ENCODE measurements at regions not wholly inside any gene's neighbourhood (a gene's known extent, or its start where the extent isn't known, plus 50 kb on each side); places are given as distances from the start of the nearest gene placed in this dataset.
A peak's percentile ranks its signal among the peaks of the same experiment; 100 is the strongest.

- Histone ChIP-seq H3K27me3 (ENCODE audit: insufficient read depth, low read length) (no peaks in the 10 kb centered on the region), H3K27ac (ENCODE audit: low read depth, low read length) (peak overlapping the region; percentile 55), H3K79me2 (ENCODE audit: insufficient read depth, low read length) (no peaks in the 10 kb centered on the region), H3K4me1 (ENCODE audit: insufficient read depth, low read length) (peaks cover 37% of the 10 kb centered on the region), H3K9me3 (ENCODE audit: low read depth, low read length) (no peaks in the 10 kb centered on the region), H4K20me1 (ENCODE audit: insufficient read depth, low read length) (no peaks in the 10 kb centered on the region), H3K36me3 (ENCODE audit: insufficient read depth, low read length) (no peaks in the 10 kb centered on the region), H3K4me3 (ENCODE audit: insufficient read depth, low read length) (no peak overlapping the region), H2AFZ (ENCODE audit: low read length) (peak overlapping the region; percentile 67), H3K4me2 (ENCODE audit: insufficient read depth, low read length) (no peak overlapping the region)
- DNase-seq (ENCODE audit: insufficient read length, low spot score, missing footprints) = no peak
- no peak for TF ChIP-seq CTCF (IDR thresholded peaks at IDR 0.05; ENCODE audit: extremely low read depth, low read depth, low read length)
Measured at GRCh38 chr2:12502759-12503158, 214.0 kb upstream of the TRIB2 start.

DNA sequence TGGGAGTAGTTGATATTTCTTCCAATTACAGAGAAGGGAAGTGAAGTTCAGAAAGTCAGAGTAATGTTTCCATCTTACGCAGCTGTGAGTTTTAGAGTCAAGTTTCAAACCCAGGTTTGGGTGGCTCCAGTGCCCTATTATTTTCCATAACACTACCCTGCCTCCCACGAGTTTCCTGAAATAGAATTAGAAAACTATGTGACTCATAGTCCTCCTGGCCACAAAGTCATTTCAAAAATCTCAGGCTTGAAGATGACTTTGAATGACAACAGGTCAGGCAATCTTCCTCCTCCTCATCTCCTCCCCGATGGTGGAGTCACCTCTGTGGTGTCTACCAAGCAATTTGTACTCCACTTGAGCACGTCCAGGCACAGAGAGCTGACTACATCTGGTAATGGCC is 212.3 kb upstream of the TRIB2 start:
- no peak for TF ChIP-seq CTCF (IDR thresholded peaks at IDR 0.05; ENCODE audit: extremely low read depth, low read depth, low read length)
- Histone ChIP-seq H3K79me2 (ENCODE audit: insufficient read depth, low read length) (no peaks in the 10 kb centered on the region), H3K27me3 (ENCODE audit: insufficient read depth, low read length) (no peaks in the 10 kb centered on the region), H3K4me1 (ENCODE audit: insufficient read depth, low read length) (peaks cover 27% of the 10 kb centered on the region), H3K36me3 (ENCODE audit: insufficient read depth, low read length) (no peaks in the 10 kb centered on the region), H4K20me1 (ENCODE audit: insufficient read depth, low read length) (no peaks in the 10 kb centered on the region), H3K4me2 (ENCODE audit: insufficient read depth, low read length) (peak overlapping the region; percentile 19), H3K4me3 (ENCODE audit: insufficient read depth, low read length) (no peak overlapping the region), H2AFZ (ENCODE audit: low read length) (no peak overlapping the region), H3K27ac (ENCODE audit: low read depth, low read length) (no peak overlapping the region), H3K9me3 (ENCODE audit: low read depth, low read length) (no peaks in the 10 kb centered on the region)
- no peak for DNase-seq (ENCODE audit: insufficient read length, low spot score, missing footprints)

DNA sequence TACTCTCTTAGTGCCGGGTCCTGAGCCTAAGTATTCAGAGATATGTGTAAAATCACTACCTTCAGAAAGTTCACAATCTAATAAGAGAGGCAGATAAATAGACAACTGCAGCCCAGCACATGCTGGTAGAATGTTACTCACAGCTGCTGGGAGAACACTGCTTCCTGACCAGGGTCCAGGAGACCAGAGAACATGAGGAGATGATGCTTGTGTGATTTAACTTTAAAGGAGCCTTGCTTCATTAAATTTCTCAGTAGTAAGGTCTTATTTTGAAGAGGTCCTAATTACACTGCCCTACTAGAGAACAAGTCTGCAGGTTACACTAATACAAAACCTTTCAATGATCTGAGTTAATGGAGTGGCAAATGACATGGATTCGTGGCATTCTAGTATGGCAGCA is 209.9 kb upstream of the TRIB2 start:
- no peak overlapping the region for H3K4me2 ChIP-seq (ENCODE audit: insufficient read depth, low read length)
- H2AFZ ChIP-seq (ENCODE audit: low read length) = no peak overlapping the region
- H3K27me3 ChIP-seq (ENCODE audit: insufficient read depth, low read length) = no peaks in the 10 kb centered on the region
- no peak for DNase-seq (ENCODE audit: insufficient read length, low spot score, missing footprints)
- H3K36me3 ChIP-seq (ENCODE audit: insufficient read depth, low read length) = no peaks in the 10 kb centered on the region
- H3K4me3 ChIP-seq (ENCODE audit: insufficient read depth, low read length) = no peak overlapping the region
- no peaks in the 10 kb centered on the region for H3K9me3 ChIP-seq (ENCODE audit: low read depth, low read length)
- H3K4me1 ChIP-seq (ENCODE audit: insufficient read depth, low read length) = peaks cover 27% of the 10 kb centered on the region
- H3K27ac ChIP-seq (ENCODE audit: low read depth, low read length) = no peak overlapping the region
- H3K79me2 ChIP-seq (ENCODE audit: insufficient read depth, low read length) = no peaks in the 10 kb centered on the region
- H4K20me1 ChIP-seq (ENCODE audit: insufficient read depth, low read length) = no peaks in the 10 kb centered on the region
- no peak for TF ChIP-seq CTCF (IDR thresholded peaks at IDR 0.05; ENCODE audit: extremely low read depth, low read depth, low read length)

- H3K4me1 ChIP-seq (ENCODE audit: insufficient read depth, low read length) = peaks cover 27% of the 10 kb centered on the region
Measured at GRCh38 chr2:12507295-12507694, 209.4 kb upstream of the TRIB2 start.

More at GRCh38 chr2:12507295-12507694, 209.4 kb upstream of the TRIB2 start:
- Histone ChIP-seq H3K27ac (ENCODE audit: low read depth, low read length) (no peak overlapping the region), H3K27me3 (ENCODE audit: insufficient read depth, low read length) (no peaks in the 10 kb centered on the region), H3K9me3 (ENCODE audit: low read depth, low read length) (no peaks in the 10 kb centered on the region), H3K79me2 (ENCODE audit: insufficient read depth, low read length) (no peaks in the 10 kb centered on the region), H4K20me1 (ENCODE audit: insufficient read depth, low read length) (no peaks in the 10 kb centered on the region), H3K36me3 (ENCODE audit: insufficient read depth, low read length) (no peaks in the 10 kb centered on the region), H3K4me2 (ENCODE audit: insufficient read depth, low read length) (no peak overlapping the region), H2AFZ (ENCODE audit: low read length) (no peak overlapping the region), H3K4me3 (ENCODE audit: insufficient read depth, low read length) (no peak overlapping the region)
- no peak for TF ChIP-seq CTCF (IDR thresholded peaks at IDR 0.05; ENCODE audit: extremely low read depth, low read depth, low read length)
- DNase-seq (ENCODE audit: insufficient read length, low spot score, missing footprints) = peak; percentile 65
